ENCODE measurements at regions not wholly inside any gene's neighbourhood (a gene's known extent, or its start where the extent isn't known, plus 50 kb on each side); places are given as distances from the start of the nearest gene placed in this dataset.

GRCh38 chr9:1712861-1713450 lies 302.2 kb upstream of the SMARCA2 start:
- H3K79me2 ChIP-seq (replicated peaks; ENCODE audit: insufficient read depth, low read length), result no peaks in the 10 kb centered on the region
- H3K27ac ChIP-seq (ENCODE audit: low read length), result no peak overlapping the region
- no peak overlapping the region for H3K4me2 ChIP-seq (ENCODE audit: low read length)
- H3K4me3 ChIP-seq (ENCODE audit: low read length), result no peak overlapping the region
- no peak overlapping the region for H3K9ac ChIP-seq (ENCODE audit: low read length)
- no peaks in the 10 kb centered on the region for H3K27me3 ChIP-seq (ENCODE audit: insufficient read depth, low read depth, low read length)
- no peaks in the 10 kb centered on the region for H3K9me3 ChIP-seq (ENCODE audit: low read length)
- no peaks in the 10 kb centered on the region for H3K36me3 ChIP-seq (ENCODE audit: insufficient read depth, low read length)
- no peaks in the 10 kb centered on the region for H4K20me1 ChIP-seq (ENCODE audit: insufficient read depth)
- H3K9me2 ChIP-seq (ENCODE audit: insufficient read depth, low read length), result no peaks in the 10 kb centered on the region
- H3F3A ChIP-seq (ENCODE audit: insufficient read depth, low read length, poor library complexity, severe bottlenecking), result no peaks in the 10 kb centered on the region
- no peak overlapping the region for H2AFZ ChIP-seq (ENCODE audit: low read depth, low read length)
- TF ChIP-seq REST (IDR thresholded peaks at IDR 0.05; ENCODE audit: borderline replicate concordance) (no peak), RAD21 (conservative IDR thresholded peaks at IDR 0.05) (no peak), CTCF (IDR thresholded peaks at IDR 0.05; ENCODE audit: poor library complexity, severe bottlenecking) (no peak), SMC3 (conservative IDR thresholded peaks at IDR 0.05; ENCODE audit: poor library complexity) (no peak), EZH2 (IDR thresholded peaks at IDR 0.05; ENCODE audit: borderline replicate concordance, insufficient read depth, low read length, poor library complexity, severe bottlenecking) (no peak), MXI1 (conservative IDR thresholded peaks at IDR 0.05; ENCODE audit: poor library complexity, severe bottlenecking) (no peak), TAF1 (IDR thresholded peaks at IDR 0.05; ENCODE audit: low read depth) (no peak), POLR2AphosphoS5 (IDR thresholded peaks at IDR 0.05) (no peak), EP300 (conservative IDR thresholded peaks at IDR 0.05; ENCODE audit: poor library complexity, severe bottlenecking) (no peak)

GRCh38 chr9:1713841-1714240 lies 301.3 kb upstream of the SMARCA2 start:
- no peaks in the 10 kb centered on the region for H3K9me3 ChIP-seq (ENCODE audit: low read length)
- no peaks in the 10 kb centered on the region for H4K20me1 ChIP-seq (ENCODE audit: insufficient read depth)
- no peak overlapping the region for H3K4me2 ChIP-seq (ENCODE audit: low read length)
- H3F3A ChIP-seq (ENCODE audit: insufficient read depth, low read length, poor library complexity, severe bottlenecking), result no peaks in the 10 kb centered on the region
- no peak overlapping the region for H3K9ac ChIP-seq (ENCODE audit: low read length)
- H3K79me2 ChIP-seq (replicated peaks; ENCODE audit: insufficient read depth, low read length), result no peaks in the 10 kb centered on the region
- H3K27me3 ChIP-seq (ENCODE audit: insufficient read depth, low read depth, low read length), result no peaks in the 10 kb centered on the region
- no peak overlapping the region for H3K4me3 ChIP-seq (ENCODE audit: low read length)
- no peaks in the 10 kb centered on the region for H3K9me2 ChIP-seq (ENCODE audit: insufficient read depth, low read length)
- TF ChIP-seq TAF1 (IDR thresholded peaks at IDR 0.05; ENCODE audit: low read depth), result no peak
- no peak for TF ChIP-seq SMC3 (conservative IDR thresholded peaks at IDR 0.05; ENCODE audit: poor library complexity)
- no peak for TF ChIP-seq POLR2AphosphoS5 (IDR thresholded peaks at IDR 0.05)
- no peak for TF ChIP-seq CTCF (IDR thresholded peaks at IDR 0.05; ENCODE audit: poor library complexity, severe bottlenecking)
- no peak for TF ChIP-seq RAD21 (conservative IDR thresholded peaks at IDR 0.05)
- TF ChIP-seq EZH2 (IDR thresholded peaks at IDR 0.05; ENCODE audit: borderline replicate concordance, insufficient read depth, low read length, poor library complexity, severe bottlenecking), result no peak
- no peak for TF ChIP-seq EP300 (conservative IDR thresholded peaks at IDR 0.05; ENCODE audit: poor library complexity, severe bottlenecking)
- TF ChIP-seq REST (IDR thresholded peaks at IDR 0.05; ENCODE audit: borderline replicate concordance), result no peak
- TF ChIP-seq MXI1 (conservative IDR thresholded peaks at IDR 0.05; ENCODE audit: poor library complexity, severe bottlenecking), result no peak
- H2AFZ ChIP-seq (ENCODE audit: low read depth, low read length), result no peak overlapping the region
- no peak overlapping the region for H3K27ac ChIP-seq (ENCODE audit: low read length)
- H3K36me3 ChIP-seq (ENCODE audit: insufficient read depth, low read length), result no peaks in the 10 kb centered on the region

Measured in neural cell (in vitro differentiated cells).